Caco-2 (cell line): ENCODE measurements at regions not wholly inside any gene's neighbourhood (a gene's known extent, or its start where the extent isn't known, plus 50 kb on each side); places are given as distances from the start of the nearest gene placed in this dataset.

ENCODE experiments used
- BruUV-seq: library from RNA; stranded (reverse); fragments of 400-500 nt; replicated peaks from 2 replicates; lab custom pipeline; 2021; lab: Mats Ljungman, UMichigan
- CTCF ChIA-PET: fragments of 300-600 bp; sonication (Branson Sonifier 250); formaldehyde crosslinking; loops from one replicate; lab custom pipeline; 2022; ENCODE audit warnings: antibody characterized with exemption; lab: Charles Lee
- POLR2A ChIA-PET: fragments of 300-600 bp; sonication (Branson Sonifier 250); formaldehyde crosslinking; loops from one replicate; lab custom pipeline; 2022; ENCODE audit warnings: antibody characterized with exemption; lab: Charles Lee
- DNase-seq, 2 experiments: peaks; one replicate each; pipeline versions ENCODE4 v3.0.0 to v3.0.0-alpha.2; 2020 to 2022
- H3K27me3 ChIP-seq: replicated peaks from 2 replicates; pipeline ENCODE4 v1.6.0; 2011; ENCODE audit warnings: low read length; ENCODE audit not compliant: control insufficient read depth, insufficient read depth
- H3K36me3 ChIP-seq: 2 replicates; pipeline ENCODE4 v1.5.1; 2011; ENCODE audit warnings: low read length; ENCODE audit not compliant: control insufficient read depth, insufficient read depth
- H3K4me1 ChIP-seq: fragments of 250-450 bp; sonication (Bioruptor Pico); 2 replicates; pipeline ENCODE4 v1.5.1; 2020; ENCODE audit warnings: mild to moderate bottlenecking
- H3K4me3 ChIP-seq: 2 replicates; pipeline ENCODE4 v1.5.1; 2011; ENCODE audit warnings: low read depth, mild to moderate bottlenecking, control low read depth, low read length
- H3K9me3 ChIP-seq: fragments of 250-450 bp; sonication (Bioruptor Pico); 2 replicates; pipeline ENCODE4 v1.5.1; 2020; ENCODE audit warnings: mild to moderate bottlenecking, moderate library complexity
- H3K27ac Mint-ChIP-seq: one replicate; pipeline ENCODE4 v1.8.0; 2022; ENCODE audit warnings: mixed read lengths; ENCODE audit not compliant: unreplicated experiment
- H3K27me3 Mint-ChIP-seq: one replicate; pipeline ENCODE4 v1.8.0; 2022; ENCODE audit warnings: mixed read lengths; ENCODE audit not compliant: insufficient read depth, unreplicated experiment
- H3K36me3 Mint-ChIP-seq: one replicate; pipeline ENCODE4 v1.8.0; 2022; ENCODE audit warnings: mild to moderate bottlenecking, mixed read lengths; ENCODE audit not compliant: insufficient read depth, unreplicated experiment
- H3K4me1 Mint-ChIP-seq: one replicate; pipeline ENCODE4 v1.8.0; 2022; ENCODE audit warnings: low read depth, mixed read lengths; ENCODE audit not compliant: unreplicated experiment
- H3K4me3 Mint-ChIP-seq: one replicate; pipeline ENCODE4 v1.8.0; 2022; ENCODE audit warnings: mild to moderate bottlenecking, moderate library complexity, mixed read lengths; ENCODE audit not compliant: unreplicated experiment
- H3K9me3 Mint-ChIP-seq: one replicate; pipeline ENCODE4 v1.8.0; 2022; ENCODE audit warnings: mixed read lengths; ENCODE audit not compliant: unreplicated experiment
- CTCF ChIP-seq, 2 experiments: fragments of 200-600 bp in 1 of 2; IDR thresholded peaks; 1 replicate in 1 of 2; 2 replicates in 1 of 2; pipeline versions ENCODE4 v1.5.1 to v1.8.0; 2011 to 2022; ENCODE audit warnings: antibody characterized with exemption in 1 of 2, control low read depth in 1 of 2, inconsistent platforms in 1 of 2, low read depth in 1 of 2, low read length in 1 of 2, mild to moderate bottlenecking in 1 of 2, moderate library complexity in 1 of 2; ENCODE audit not compliant: insufficient read depth in 1 of 2, severe bottlenecking in 1 of 2, unreplicated experiment in 1 of 2
- intact Hi-C: fragments of 100-400 bp; cut with micrococcal nuclease; formaldehyde crosslinking; loops from one replicate; pipeline ENCODE4 v1.10.0; 2022; ENCODE audit not compliant: unreplicated experiment

GRCh38 chr21:43267391-43268085 is 98.7 kb downstream of the CRYAA start:
- no peaks in the 10 kb centered on the region for H3K36me3 Mint-ChIP-seq
- DNase-seq, result no peak
- H3K4me3 Mint-ChIP-seq, result no peak overlapping the region
- H3K36me3 ChIP-seq, result no peaks in the 10 kb centered on the region
- H3K9me3 Mint-ChIP-seq, result no peaks in the 10 kb centered on the region
- POLR2A ChIA-PET, result no interaction called here
- no peak overlapping the region for H3K27ac Mint-ChIP-seq
- CTCF ChIA-PET, result interaction anchor here (0.6 kb wide), 1 partner anchor 76 kb away, joined by 7 read pairs; no protein-coding TSS in a partner anchor
- no peaks in the 10 kb centered on the region for H3K27me3 Mint-ChIP-seq
- H3K4me1 Mint-ChIP-seq, result no peaks in the 10 kb centered on the region
- no TSS peak for BruUV-seq
- H3K9me3 ChIP-seq, result no peaks in the 10 kb centered on the region
- intact Hi-C loops, result no loop called here
- H3K4me1 ChIP-seq, result peaks cover 11% of the 10 kb centered on the region
- no peak overlapping the region for H3K4me3 ChIP-seq
- no peak for TF ChIP-seq CTCF (IDR thresholded peaks at IDR 0.05; ENCODE audit: insufficient read depth in 1 of 2, low read depth in 1 of 2, low read length in 1 of 2, severe bottlenecking in 1 of 2, unreplicated experiment in 1 of 2)
- no peaks in the 10 kb centered on the region for H3K27me3 ChIP-seq

- POLR2A ChIA-PET, result no interaction called here
- intact Hi-C loops, result no loop called here
- H3K27me3 Mint-ChIP-seq, result no peaks in the 10 kb centered on the region
These were observed 97.7 kb downstream of the CRYAA start for GRCh38 chr21:43266534-43266933.

GRCh38 chr21:43262427-43262826 is 93.6 kb downstream of the CRYAA start:
- ChIA-PET POLR2A (no interaction called here), CTCF (no interaction called here)
- BruUV-seq, result no TSS peak
- no peak for DNase-seq
- TF ChIP-seq CTCF (IDR thresholded peaks at IDR 0.05; ENCODE audit: insufficient read depth in 1 of 2, low read depth in 1 of 2, low read length in 1 of 2, severe bottlenecking in 1 of 2, unreplicated experiment in 1 of 2), result no peak
- no peaks in the 10 kb centered on the region for H3K27me3 Mint-ChIP-seq
- no peaks in the 10 kb centered on the region for H3K4me1 Mint-ChIP-seq
- no peaks in the 10 kb centered on the region for H3K27me3 ChIP-seq
- H3K4me3 ChIP-seq, result no peak overlapping the region
- no peak overlapping the region for H3K4me3 Mint-ChIP-seq
- no peaks in the 10 kb centered on the region for H3K9me3 ChIP-seq
- H3K27ac Mint-ChIP-seq, result no peak overlapping the region
- H3K36me3 ChIP-seq, result no peaks in the 10 kb centered on the region
- H3K4me1 ChIP-seq, result no peaks in the 10 kb centered on the region
- H3K36me3 Mint-ChIP-seq, result no peaks in the 10 kb centered on the region
- H3K9me3 Mint-ChIP-seq, result no peaks in the 10 kb centered on the region
- intact Hi-C loops, result no loop called here

More at GRCh38 chr21:43266534-43266933, 97.7 kb downstream of the CRYAA start:
- TF ChIP-seq CTCF (IDR thresholded peaks at IDR 0.05; ENCODE audit: insufficient read depth in 1 of 2, low read depth in 1 of 2, low read length in 1 of 2, severe bottlenecking in 1 of 2, unreplicated experiment in 1 of 2), result no peak
- no peaks in the 10 kb centered on the region for H3K36me3 Mint-ChIP-seq
- H3K27ac Mint-ChIP-seq, result peak overlapping the region; percentile 23
- H3K9me3 Mint-ChIP-seq, result no peaks in the 10 kb centered on the region
- Histone ChIP-seq H3K4me1 (peaks cover 11% of the 10 kb centered on the region), H3K36me3 (no peaks in the 10 kb centered on the region), H3K4me3 (no peak overlapping the region), H3K27me3 (no peaks in the 10 kb centered on the region), H3K9me3 (no peaks in the 10 kb centered on the region)
- no peak overlapping the region for H3K4me3 Mint-ChIP-seq
- no peak for DNase-seq
- no TSS peak for BruUV-seq
- H3K4me1 Mint-ChIP-seq, result no peaks in the 10 kb centered on the region
- CTCF ChIA-PET, result no interaction called here
